Islet of Langerhans (tissue), 1 donor: ENCODE measurements at regions not wholly inside any gene's neighbourhood (a gene's known extent, or its start where the extent isn't known, plus 50 kb on each side); places are given as distances from the start of the nearest gene placed in this dataset.
A peak's percentile ranks its signal among the peaks of the same experiment; 100 is the strongest.
"Not testable (repeated sequence)": the region's sequence is repeated elsewhere in the genome, so short reads cannot be mapped to it uniquely, and the experiment has no call there.

Experiments used
- FAIRE-seq: peaks from one replicate; lab custom pipeline; 2011; peaks lifted over from hg19 to GRCh38; lab: Jason Lieb, UNC

- FAIRE-seq, result no peak
Observed at GRCh38 chr3:152196782-152197181, 71.9 kb upstream of the MBNL1 start.

- FAIRE-seq, result no peak
Observed at GRCh38 chr3:152197451-152197850, 71.3 kb upstream of the MBNL1 start.

- no peak for FAIRE-seq
Observed at GRCh38 chr3:152197937-152198336, 70.8 kb upstream of the MBNL1 start.

- FAIRE-seq, result peak; percentile 21
Observed at GRCh38 chr3:152198665-152199064, 70.1 kb upstream of the MBNL1 start.

GRCh38 chr3:152199102-152199840, 69.5 kb upstream of the MBNL1 start:
- FAIRE-seq, result no peak

DNA sequence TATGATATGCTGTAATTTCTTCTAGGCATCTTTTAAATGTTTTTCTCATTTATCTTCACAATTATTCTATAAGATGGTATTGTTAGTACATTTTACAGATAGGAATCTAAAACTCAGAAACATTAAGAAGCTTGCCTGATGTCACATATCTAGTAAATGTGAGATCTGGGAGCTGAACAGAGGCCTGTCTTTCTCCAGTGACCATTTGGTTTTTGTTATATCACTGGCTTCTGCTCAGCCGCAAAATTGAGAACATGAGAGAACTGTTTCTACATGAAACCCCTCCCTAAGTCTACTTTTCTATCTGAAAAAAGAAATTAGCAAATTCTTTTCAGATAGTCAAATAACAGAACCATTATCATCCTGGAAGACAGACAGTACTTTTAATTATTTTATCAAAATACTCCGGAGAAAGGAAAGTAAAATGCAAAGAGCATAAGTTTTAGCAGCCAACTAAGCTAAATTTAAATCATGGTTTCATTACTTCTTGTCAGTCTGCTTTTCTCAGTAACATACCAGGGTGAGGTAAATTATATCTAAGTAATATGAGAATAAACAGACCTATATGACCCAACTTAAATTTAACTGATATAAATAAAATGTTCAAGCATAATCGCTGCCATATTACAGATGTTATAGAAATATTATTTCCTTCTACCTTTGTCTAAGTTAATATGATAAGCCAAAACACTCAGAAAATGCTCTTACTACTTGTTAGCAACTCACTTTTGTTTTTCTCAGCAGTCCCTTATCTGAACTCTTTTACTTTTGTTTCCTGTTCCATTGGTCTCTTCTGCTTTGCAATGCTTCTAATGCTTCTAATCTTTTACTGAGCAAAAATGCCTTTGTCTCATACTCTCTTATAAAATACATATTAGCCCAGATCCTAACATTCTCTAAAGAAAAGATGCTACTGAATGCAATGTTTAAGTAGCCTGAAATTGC, 68.0 kb upstream of the MBNL1 start:
- peak; percentile 90 for FAIRE-seq

DNA sequence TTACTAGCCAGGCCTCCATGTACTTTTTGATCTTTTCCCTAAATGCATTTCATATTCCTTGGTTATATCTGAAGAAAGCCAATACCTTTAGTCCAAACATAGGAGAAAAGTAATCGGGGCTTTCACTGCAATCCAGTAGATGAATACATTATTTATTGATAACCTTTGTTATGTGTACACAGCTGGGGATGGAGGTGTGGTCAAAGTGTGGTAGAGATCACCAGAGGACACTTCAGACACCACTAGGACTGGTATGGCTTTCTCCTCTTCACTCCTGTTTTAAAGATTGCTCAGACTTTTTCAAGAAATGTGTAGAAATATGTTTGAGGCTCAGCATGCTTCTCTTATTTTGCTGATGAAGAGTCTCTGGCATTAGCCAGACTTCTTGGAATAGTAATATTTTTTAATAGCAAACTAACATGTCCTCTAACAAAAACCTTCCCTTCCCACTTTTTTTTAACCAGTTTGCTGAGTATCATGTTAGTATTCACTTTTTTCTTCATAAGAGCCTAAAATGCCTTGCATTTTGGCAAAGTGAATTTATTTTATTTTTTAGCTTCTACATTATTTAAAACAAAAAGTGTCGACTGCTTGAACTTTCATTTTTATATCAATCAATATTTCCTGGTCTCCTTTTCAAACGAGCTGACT, 65.6 kb upstream of the MBNL1 start:
- no peak for FAIRE-seq

DNA sequence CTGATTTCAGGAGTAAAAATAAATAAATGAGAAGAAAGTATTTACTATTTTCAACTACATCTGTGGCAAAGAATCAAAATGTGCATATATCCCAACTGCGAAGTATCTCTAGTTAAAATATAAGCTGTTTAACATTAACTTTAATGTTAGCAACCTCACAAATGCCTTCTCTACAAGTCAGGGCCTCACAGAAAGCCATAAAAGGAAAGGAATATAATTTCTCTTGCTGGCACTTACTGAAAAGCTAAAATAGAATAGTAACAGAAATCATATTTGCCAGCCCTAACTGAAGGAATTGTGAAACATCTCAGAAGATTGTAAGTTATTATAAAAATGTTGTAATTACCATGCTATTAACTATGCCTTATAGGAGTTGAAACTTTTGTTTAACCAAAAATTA, 65.1 kb upstream of the MBNL1 start:
- no peak for FAIRE-seq

- FAIRE-seq, result no peak
Observed at GRCh38 chr3:152204218-152204617, 64.5 kb upstream of the MBNL1 start.

DNA sequence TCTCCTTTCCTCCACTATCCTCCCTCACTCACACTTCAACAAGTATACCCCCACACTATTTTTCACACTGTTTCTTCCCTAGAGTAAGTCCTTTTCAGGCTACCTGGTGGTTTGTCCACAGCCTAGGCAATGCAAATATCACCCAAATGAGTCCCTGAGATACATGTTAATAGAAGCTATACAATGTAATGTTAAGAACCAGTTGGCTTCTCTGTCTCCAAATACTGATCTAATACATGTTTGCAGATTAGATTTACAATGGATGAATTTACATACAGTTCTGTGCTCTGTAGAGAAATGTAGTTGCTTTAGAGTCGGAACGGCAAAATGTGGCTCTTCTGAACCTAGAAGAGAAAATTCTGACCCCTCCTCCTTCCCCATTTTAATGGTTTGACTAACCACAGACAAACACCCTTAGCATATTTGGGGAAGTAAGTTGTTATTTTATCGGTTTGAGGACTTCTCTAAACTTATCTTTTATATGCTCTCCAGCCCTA, 63.6 kb upstream of the MBNL1 start:
- no peak for FAIRE-seq

DNA sequence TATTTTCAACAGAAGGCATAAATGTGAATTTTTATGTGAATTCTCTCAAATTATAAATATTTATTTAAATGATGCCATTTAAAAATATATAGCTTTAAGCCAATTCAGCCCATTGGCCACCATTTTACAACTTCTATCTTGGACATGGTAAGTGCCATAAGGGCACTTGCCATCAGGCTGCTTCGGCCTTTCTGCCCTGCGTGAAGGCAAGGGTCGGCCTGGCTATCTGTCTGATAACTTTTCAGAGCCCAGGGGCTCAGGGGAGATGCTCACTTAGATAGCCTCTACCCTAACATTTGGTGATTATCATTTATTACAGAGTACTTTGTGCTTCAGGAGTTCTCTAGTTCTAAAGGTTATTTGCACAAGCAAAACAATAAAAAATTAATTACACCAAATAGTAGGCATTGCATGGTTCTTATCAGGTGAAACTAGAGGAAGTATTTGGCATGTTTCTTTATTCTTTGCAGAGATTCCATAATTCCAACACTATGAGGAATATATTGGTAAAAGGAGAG, 62.4 kb upstream of the MBNL1 start:
- no peak for FAIRE-seq

- no peak for FAIRE-seq
Observed at GRCh38 chr3:152208439-152208838, 60.3 kb upstream of the MBNL1 start.

DNA sequence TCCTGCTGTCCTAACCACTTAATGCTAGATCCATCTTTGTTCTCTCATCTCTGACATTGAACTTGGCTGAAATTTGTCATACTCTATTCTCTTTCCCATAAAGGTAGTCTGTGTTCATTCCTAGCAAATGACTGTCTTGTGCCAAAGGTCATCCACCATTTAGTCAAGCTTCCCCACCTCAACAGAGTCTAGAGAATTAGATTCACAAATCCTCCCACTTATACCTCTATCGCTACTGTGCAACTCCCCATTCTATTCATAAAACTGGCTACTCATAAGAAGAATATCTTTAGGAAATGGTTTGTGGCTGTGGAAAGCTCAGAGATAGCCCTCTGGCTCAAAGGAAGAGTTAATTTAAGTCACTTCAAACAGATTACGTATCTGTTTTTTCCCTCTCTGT, 59.7 kb upstream of the MBNL1 start:
- no peak for FAIRE-seq

GRCh38 chr3:152209776-152210175, 59.0 kb upstream of the MBNL1 start:
- no peak for FAIRE-seq

DNA sequence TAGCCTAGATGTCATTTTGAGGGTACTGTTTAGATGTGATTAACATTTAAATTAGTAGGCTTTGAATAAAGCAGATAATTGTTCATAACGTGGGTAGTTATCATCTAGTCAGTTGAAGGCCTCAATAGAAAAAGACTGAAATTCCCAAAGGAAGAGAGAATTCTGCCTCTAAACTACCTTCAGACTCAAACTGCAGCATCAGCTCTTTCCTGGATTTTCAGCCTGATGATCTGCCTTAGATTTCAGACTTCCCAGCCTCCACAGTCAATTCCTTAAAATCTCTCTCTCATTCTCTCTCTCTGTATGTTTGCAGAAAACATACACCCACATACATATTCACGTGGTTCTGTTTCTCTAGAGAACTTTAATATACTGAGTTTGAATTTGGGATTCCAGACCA, 58.0 kb upstream of the MBNL1 start:
- no peak for FAIRE-seq

DNA sequence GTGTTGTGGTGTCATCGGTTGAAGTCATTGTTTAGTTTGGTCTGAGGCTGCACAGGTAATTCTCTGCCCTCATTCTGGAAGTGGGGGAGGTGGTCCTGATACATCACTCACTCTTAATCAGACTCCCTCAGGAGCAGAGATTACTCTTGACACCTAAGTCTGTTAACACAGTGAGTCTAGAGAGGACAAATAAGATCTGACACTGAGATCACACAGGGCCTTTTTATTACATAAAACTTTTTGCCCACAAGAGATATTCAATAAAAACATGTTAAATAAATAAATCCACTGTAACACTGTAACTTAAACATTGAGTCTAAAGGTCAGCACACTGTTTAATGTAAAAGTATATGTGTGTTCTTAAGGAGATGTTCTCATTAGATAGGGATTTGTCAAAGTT, 57.1 kb upstream of the MBNL1 start:
- FAIRE-seq, result no peak

DNA sequence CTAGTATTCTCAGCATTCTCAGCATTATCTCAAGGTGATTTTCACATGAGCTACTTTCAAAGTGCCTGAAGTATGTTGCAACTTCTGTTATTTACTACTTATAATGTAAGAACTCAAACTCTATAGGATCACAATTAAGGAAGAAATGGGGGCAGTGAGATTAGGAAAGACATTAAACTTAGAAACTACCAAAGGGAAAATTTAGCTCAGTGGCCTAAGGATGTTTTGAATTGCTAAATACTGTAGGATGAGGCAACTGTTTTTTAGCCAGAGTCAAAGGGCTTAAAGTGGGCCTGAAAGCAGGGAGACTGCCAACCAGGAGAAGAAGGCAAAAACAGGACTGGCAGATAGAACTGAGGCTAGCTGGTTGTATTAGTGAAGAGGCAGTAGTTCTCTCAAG, 55.5 kb upstream of the MBNL1 start:
- no peak for FAIRE-seq

- no peak for FAIRE-seq
Observed at GRCh38 chr3:152213938-152214337, 54.8 kb upstream of the MBNL1 start.

DNA sequence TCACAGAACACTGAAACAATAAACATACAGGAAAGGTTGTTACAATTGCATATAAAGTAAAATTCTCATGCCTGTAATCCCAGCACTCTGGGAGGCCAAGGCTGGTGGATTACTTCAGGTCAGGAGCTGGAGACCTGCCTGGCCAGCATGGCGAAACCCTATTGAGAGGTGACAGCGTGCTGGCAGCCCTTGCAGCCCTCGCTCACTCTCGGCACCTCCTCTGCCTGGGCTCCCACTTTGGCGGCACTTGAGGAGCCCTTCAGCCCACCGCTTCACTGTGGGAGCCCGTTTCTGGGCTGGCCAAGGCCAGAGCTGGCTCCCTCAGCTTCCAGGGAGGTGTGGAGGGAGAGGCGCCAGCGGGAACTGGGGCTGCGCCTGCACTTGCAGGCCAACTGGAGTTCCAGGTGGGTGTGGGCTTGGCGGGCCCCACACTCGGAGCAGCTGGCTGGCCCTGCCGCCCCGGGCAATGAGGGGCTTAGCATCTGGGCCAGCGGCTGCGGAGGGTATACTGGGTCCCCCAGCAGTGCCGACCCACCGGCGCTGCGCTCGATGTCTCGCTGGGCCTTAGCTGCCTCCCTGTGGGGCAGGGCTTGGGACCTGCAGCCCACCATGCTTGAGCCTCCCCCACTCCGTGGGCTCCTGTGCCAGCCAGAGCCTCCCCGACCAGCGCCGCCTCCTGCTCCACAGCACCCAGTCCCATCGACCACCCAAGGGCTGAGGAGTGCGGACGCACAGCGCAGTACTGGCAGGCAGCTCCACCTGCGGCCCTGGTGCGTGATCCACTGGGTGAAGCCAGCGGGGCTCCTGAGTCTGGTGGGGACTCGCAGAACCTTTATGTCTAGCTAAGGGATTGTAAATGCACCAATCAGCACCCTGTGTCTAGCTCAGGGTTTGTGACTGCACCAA, 51.5 kb upstream of the MBNL1 start:
- not testable (repeated sequence) for FAIRE-seq

GRCh38 chr3:152218602-152219001, 50.1 kb upstream of the MBNL1 start:
- no peak for FAIRE-seq
